OCI-LY3 (cell line): ENCODE measurements at regions not wholly inside any gene's neighbourhood (a gene's known extent, or its start where the extent isn't known, plus 50 kb on each side); places are given as distances from the start of the nearest gene placed in this dataset.

Experiments
- H2AFZ ChIP-seq: fragments of 200-600, 300-600 bp; shearing (Covaris generic); 2 replicates; pipeline ENCODE4 v1.6.0; 2014; ENCODE audit warnings: antibody characterized with exemption, low read depth, low read length
- H3K27ac ChIP-seq: fragments of 200-600, 300-600 bp; sonication (generic); 2 replicates; pipeline ENCODE4 v1.5.1; 2014; ENCODE audit warnings: mild to moderate bottlenecking, low read length, moderate library complexity, mixed read lengths
- H3K27me3 ChIP-seq: fragments of 200-600, 300-600 bp; sonication (generic); 2 replicates; pipeline ENCODE4 v1.6.1; 2014; ENCODE audit warnings: low read depth, low read length, mixed read lengths
- H3K36me3 ChIP-seq: fragments of 200-600, 300-600 bp; sonication (generic); replicated peaks from 2 replicates; pipeline ENCODE3; 2014; ENCODE audit warnings: low read depth, low read length, mixed read lengths
- H3K4me1 ChIP-seq: fragments of 300-600, 200-600 bp; sonication (generic); 2 replicates; pipeline ENCODE4 v1.6.1; 2014; ENCODE audit warnings: low read length, mixed read lengths
- H3K4me2 ChIP-seq: fragments of 200-600, 300-600 bp; sonication (generic); 2 replicates; pipeline ENCODE4 v1.6.1; 2014; ENCODE audit warnings: low read length, mixed read lengths
- H3K4me3 ChIP-seq: fragments of 300-600, 200-600 bp; sonication (generic); 2 replicates; pipeline ENCODE4 v1.5.1; 2014; ENCODE audit warnings: antibody characterized with exemption, mild to moderate bottlenecking, low read length, moderate library complexity
- H3K79me2 ChIP-seq: fragments of 300-600, 200-600 bp; shearing (Covaris generic); 2 replicates; pipeline ENCODE4 v1.6.1; 2014; ENCODE audit warnings: mild to moderate bottlenecking, low read length, mixed read lengths
- H3K9ac ChIP-seq: fragments of 300-600, 200-600 bp; shearing (Covaris generic); 2 replicates; pipeline ENCODE4 v1.6.0; 2014; ENCODE audit warnings: mild to moderate bottlenecking, low read length, moderate library complexity
- H3K9me3 ChIP-seq: fragments of 200-600, 300-600 bp; shearing (Covaris generic); 2 replicates; pipeline ENCODE4 v1.6.1; 2014; ENCODE audit warnings: low read length, mixed read lengths; ENCODE audit not compliant: insufficient read depth
- H4K20me1 ChIP-seq: fragments of 200-600, 300-600 bp; sonication (generic); 2 replicates; pipeline ENCODE4 v1.6.1; 2016; ENCODE audit warnings: low read length, mixed read lengths; ENCODE audit not compliant: insufficient read depth
- CTCF ChIP-seq: fragments of 200-600, 300-600 bp; sonication (generic); IDR thresholded peaks from 2 replicates; pipeline ENCODE4 v1.5.1; 2014; ENCODE audit warnings: antibody characterized with exemption, low read length, low read depth
- EZH2phosphoT487 ChIP-seq: fragments of 200-600 bp; shearing (Covaris generic); IDR thresholded peaks from 2 replicates; pipeline ENCODE4 v1.6.1; 2018; ENCODE audit warnings: antibody characterized with exemption, mixed run types, low read depth

DNA sequence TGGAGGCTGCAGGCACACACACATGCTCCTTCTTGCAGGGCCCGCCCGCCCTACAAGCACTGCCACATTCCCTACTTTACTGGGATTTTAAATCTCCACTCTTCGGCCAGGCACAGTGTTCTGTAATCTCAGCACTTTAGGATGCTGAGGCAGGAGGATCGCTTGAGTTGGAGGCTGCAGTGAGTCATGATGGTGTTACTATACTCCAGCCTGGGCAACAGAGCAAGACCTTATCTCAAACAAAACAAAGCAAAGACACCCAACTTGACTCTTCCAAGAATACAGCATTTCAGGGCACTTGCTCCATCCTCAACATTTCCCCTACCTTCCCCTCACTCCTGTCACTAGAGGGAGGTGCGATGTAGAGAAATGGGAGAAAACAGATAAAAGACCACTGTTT lies 194.0 kb downstream of the MYLK4 start:
- Histone ChIP-seq H3K79me2 (no peaks in the 10 kb centered on the region), H3K4me3 (no peak overlapping the region), H3K4me2 (no peak overlapping the region), H3K27me3 (no peaks in the 10 kb centered on the region), H3K9ac (no peak overlapping the region), H4K20me1 (no peaks in the 10 kb centered on the region), H3K9me3 (no peaks in the 10 kb centered on the region), H3K27ac (no peak overlapping the region), H2AFZ (no peak overlapping the region), H3K36me3 (no peaks in the 10 kb centered on the region), H3K4me1 (no peaks in the 10 kb centered on the region)
- TF ChIP-seq EZH2phosphoT487, result no peak

- H3K4me2 ChIP-seq, result no peak overlapping the region
- no peaks in the 10 kb centered on the region for H3K4me1 ChIP-seq
- H4K20me1 ChIP-seq, result no peaks in the 10 kb centered on the region
- no peak overlapping the region for H3K27ac ChIP-seq
- H3K4me3 ChIP-seq, result no peak overlapping the region
- no peak overlapping the region for H2AFZ ChIP-seq
- no peaks in the 10 kb centered on the region for H3K27me3 ChIP-seq
- H3K9me3 ChIP-seq, result no peaks in the 10 kb centered on the region
- no peaks in the 10 kb centered on the region for H3K79me2 ChIP-seq
- no peak overlapping the region for H3K9ac ChIP-seq
- H3K36me3 ChIP-seq, result no peaks in the 10 kb centered on the region
- no peak for TF ChIP-seq CTCF
- TF ChIP-seq EZH2phosphoT487, result no peak
These were observed 196.0 kb downstream of the MYLK4 start for GRCh38 chr6:2554651-2555260.

GRCh38 chr6:2552526-2553154 lies 198.1 kb downstream of the MYLK4 start:
- no peaks in the 10 kb centered on the region for H4K20me1 ChIP-seq
- no peak overlapping the region for H3K9ac ChIP-seq
- H2AFZ ChIP-seq, result no peak overlapping the region
- no peak overlapping the region for H3K4me3 ChIP-seq
- no peaks in the 10 kb centered on the region for H3K27me3 ChIP-seq
- no peak for TF ChIP-seq EZH2phosphoT487
- TF ChIP-seq CTCF, result no peak
- H3K36me3 ChIP-seq, result no peaks in the 10 kb centered on the region
- no peak overlapping the region for H3K27ac ChIP-seq
- no peak overlapping the region for H3K4me2 ChIP-seq
- no peaks in the 10 kb centered on the region for H3K9me3 ChIP-seq
- no peaks in the 10 kb centered on the region for H3K79me2 ChIP-seq
- H3K4me1 ChIP-seq, result no peaks in the 10 kb centered on the region

- no peak overlapping the region for H3K4me3 ChIP-seq
- H3K27ac ChIP-seq, result no peak overlapping the region
- no peaks in the 10 kb centered on the region for H4K20me1 ChIP-seq
- no peaks in the 10 kb centered on the region for H3K36me3 ChIP-seq
- H3K4me2 ChIP-seq, result no peak overlapping the region
- no peaks in the 10 kb centered on the region for H3K27me3 ChIP-seq
- no peaks in the 10 kb centered on the region for H3K79me2 ChIP-seq
- H3K9ac ChIP-seq, result no peak overlapping the region
- H3K9me3 ChIP-seq, result no peaks in the 10 kb centered on the region
- no peaks in the 10 kb centered on the region for H3K4me1 ChIP-seq
- TF ChIP-seq EZH2phosphoT487, result no peak
- no peak for TF ChIP-seq CTCF
- no peak overlapping the region for H2AFZ ChIP-seq
These were observed 199.0 kb downstream of the MYLK4 start for GRCh38 chr6:2551705-2552104.
